ENCODE measurements at regions not wholly inside any gene's neighbourhood (a gene's known extent, or its start where the extent isn't known, plus 50 kb on each side); places are given as distances from the start of the nearest gene placed in this dataset.

GRCh38 chr15:93205413-93205812 is 116.4 kb upstream of the RGMA start:
- Histone ChIP-seq H3K4me3 (no peak overlapping the region), H3K4me1 (replicated peaks in 1 of 2; ENCODE audit: control insufficient read depth in 2 of 2, insufficient read depth in 2 of 2, low read length in 2 of 2) (no peaks in the 10 kb centered on the region), H4K20me1 (replicated peaks; ENCODE audit: control insufficient read depth, insufficient read depth, low read length) (no peaks in the 10 kb centered on the region; the same call in 1 of the 2 replicates), H3K27ac (ENCODE audit: extremely low read depth, low read depth, low read length) (no peak overlapping the region), H3K4me2 (ENCODE audit: insufficient read depth, low read length) (no peak overlapping the region), H3K9me1 (ENCODE audit: control insufficient read depth, insufficient read depth, low read length) (no peaks in the 10 kb centered on the region), H3K9ac (ENCODE audit: insufficient read depth in 1 of 2, low read depth in 2 of 2, low read length in 2 of 2) (no peak overlapping the region), H3K36me3 (ENCODE audit: control insufficient read depth, insufficient read depth, low read length) (no peaks in the 10 kb centered on the region), H3K79me2 (ENCODE audit: control insufficient read depth, insufficient read depth, low read length) (no peaks in the 10 kb centered on the region), H3K27me3 (ENCODE audit: control insufficient read depth in 2 of 2, insufficient read depth in 2 of 2, low read length in 2 of 2) (peaks cover 0 to 6% of the 10 kb centered on the region in 2 experiments; a peak in 3 of 5 replicates), H2AFZ (ENCODE audit: low read depth, low read length) (no peak overlapping the region), H3K9me3 (replicated peaks; ENCODE audit: control insufficient read depth, insufficient read depth, low read depth, low read length) (no peaks in the 10 kb centered on the region)
- FAIRE-seq = no peak
- in situ Hi-C loops (cut with MboI) (no loop called here), intact Hi-C loops (cut with micrococcal nuclease) (no loop called here)
- CTCF ChIA-PET (ENCODE audit: low intra/inter-chr PET ratio) = no interaction called here
- TF ChIP-seq THRAP3 (IDR thresholded peaks at IDR 0.05; ENCODE audit: borderline replicate concordance) (no peak), ZC3H8 (IDR thresholded peaks at IDR 0.05) (no peak)
- WGBS (ENCODE audit: insufficient coverage, low coverage, missing lambda C conversion rate) = 0% methylated on average over 8 of the region's 8 CpGs
- no peak for DNase-seq (ENCODE audit: extremely low read depth in 1 of 4, low spot score in 3 of 4)
- BruUV-seq (replicated peaks) = no TSS peak
- no peak for ATAC-seq
- POLR2A ChIA-PET = no interaction called here

DNA sequence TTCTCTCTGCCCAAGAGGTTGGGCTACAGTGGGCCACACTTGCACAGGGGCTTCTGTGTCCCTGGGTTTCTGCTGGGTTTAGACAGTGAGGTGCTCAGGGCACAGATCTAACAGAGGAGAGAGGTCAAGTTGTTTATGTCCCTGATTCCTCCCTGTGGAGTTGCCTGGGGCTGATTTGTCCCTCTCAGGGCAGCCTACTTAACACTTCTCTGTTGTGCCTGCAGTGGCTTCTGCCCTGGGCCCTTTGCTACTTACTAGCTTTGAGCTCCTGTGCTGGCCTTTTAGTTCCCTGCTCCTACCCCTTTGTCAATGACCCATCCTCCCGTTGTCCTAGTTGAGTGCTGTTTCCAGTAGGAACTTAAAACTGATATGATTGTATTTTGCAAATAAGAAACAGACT is 114.0 kb upstream of the RGMA start:
- H3K9me3 ChIP-seq (replicated peaks; ENCODE audit: control insufficient read depth, insufficient read depth, low read depth, low read length) = no peaks in the 10 kb centered on the region
- H3K9me1 ChIP-seq (ENCODE audit: control insufficient read depth, insufficient read depth, low read length) = no peaks in the 10 kb centered on the region
- no peak for TF ChIP-seq SAP30 (IDR thresholded peaks at IDR 0.05; ENCODE audit: borderline replicate concordance, insufficient read depth, low read depth, low read length, poor library complexity, severe bottlenecking)
- TF ChIP-seq RBM15 (IDR thresholded peaks at IDR 0.05; ENCODE audit: insufficient read depth, low read length) = no peak
- TF ChIP-seq NFYB (IDR thresholded peaks at IDR 0.05; ENCODE audit: extremely low read depth, insufficient read length) = no peak
- TF ChIP-seq, protein P1, sequence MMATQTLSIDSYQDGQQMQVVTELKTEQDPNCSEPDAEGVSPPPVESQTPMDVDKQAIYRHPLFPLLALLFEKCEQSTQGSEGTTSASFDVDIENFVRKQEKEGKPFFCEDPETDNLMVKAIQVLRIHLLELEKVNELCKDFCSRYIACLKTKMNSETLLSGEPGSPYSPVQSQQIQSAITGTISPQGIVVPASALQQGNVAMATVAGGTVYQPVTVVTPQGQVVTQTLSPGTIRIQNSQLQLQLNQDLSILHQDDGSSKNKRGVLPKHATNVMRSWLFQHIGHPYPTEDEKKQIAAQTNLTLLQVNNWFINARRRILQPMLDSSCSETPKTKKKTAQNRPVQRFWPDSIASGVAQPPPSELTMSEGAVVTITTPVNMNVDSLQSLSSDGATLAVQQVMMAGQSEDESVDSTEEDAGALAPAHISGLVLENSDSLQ (IDR thresholded peaks at IDR 0.05) = no peak
- no peak for TF ChIP-seq NR4A1 (CRISPR knock-in tag; IDR thresholded peaks at IDR 0.05)
- TF ChIP-seq NR4A1 (tag; IDR thresholded peaks at IDR 0.05) = no peak
- TF ChIP-seq ZNF121 (CRISPR knock-in tag; conservative IDR thresholded peaks at IDR 0.05) = no peak
- no peak for TF ChIP-seq DACH1 (IDR thresholded peaks at IDR 0.05; ENCODE audit: partially characterized antibody)
- no peak for TF ChIP-seq ELF2 (CRISPR knock-in tag; IDR thresholded peaks at IDR 0.05)
- in situ Hi-C loops (cut with MboI) (no loop called here), intact Hi-C loops (cut with micrococcal nuclease) (no loop called here)
- 0% methylated on average over 1 of the region's 1 CpG for WGBS (ENCODE audit: insufficient coverage, low coverage, missing lambda C conversion rate)
- no peaks in the 10 kb centered on the region for H3K79me2 ChIP-seq (ENCODE audit: control insufficient read depth, insufficient read depth, low read length)
- no peaks in the 10 kb centered on the region for H3K36me3 ChIP-seq (ENCODE audit: control insufficient read depth, insufficient read depth, low read length)
- no peak for DNase-seq (ENCODE audit: extremely low read depth in 1 of 4, low spot score in 3 of 4)
- POLR2A ChIA-PET = no interaction called here
- H3K4me3 ChIP-seq = no peak overlapping the region
- CTCF ChIA-PET (ENCODE audit: low intra/inter-chr PET ratio) = no interaction called here
- no peak overlapping the region for H3K9ac ChIP-seq (ENCODE audit: insufficient read depth in 1 of 2, low read depth in 2 of 2, low read length in 2 of 2)
- no peaks in the 10 kb centered on the region; the same call in 1 of the 2 replicates for H4K20me1 ChIP-seq (replicated peaks; ENCODE audit: control insufficient read depth, insufficient read depth, low read length)
- ATAC-seq = no peak
- H3K27me3 ChIP-seq (ENCODE audit: control insufficient read depth in 2 of 2, insufficient read depth in 2 of 2, low read length in 2 of 2) = peaks cover 0 to 6% of the 10 kb centered on the region in 2 experiments; a peak in 3 of 5 replicates
- H3K27ac ChIP-seq (ENCODE audit: extremely low read depth, low read depth, low read length) = no peak overlapping the region
- no peak overlapping the region for H2AFZ ChIP-seq (ENCODE audit: low read depth, low read length)
- FAIRE-seq = no peak
- no peak overlapping the region for H3K4me2 ChIP-seq (ENCODE audit: insufficient read depth, low read length)
- no TSS peak for BruUV-seq (replicated peaks)
- H3K4me1 ChIP-seq (replicated peaks in 1 of 2; ENCODE audit: control insufficient read depth in 2 of 2, insufficient read depth in 2 of 2, low read length in 2 of 2) = no peaks in the 10 kb centered on the region

Measured in K562 (cell line).